ENCODE measurements at regions not wholly inside any gene's neighbourhood (a gene's known extent, or its start where the extent isn't known, plus 50 kb on each side); places are given as distances from the start of the nearest gene placed in this dataset.

- Histone ChIP-seq H3K27ac (no peak overlapping the region), H3K4me1 (ENCODE audit: insufficient read depth) (peaks cover 8% of the 10 kb centered on the region), H3K36me3 (no peaks in the 10 kb centered on the region), H3K27me3 (no peaks in the 10 kb centered on the region), H3K9me3 (no peaks in the 10 kb centered on the region), H3K4me3 (no peak overlapping the region)
- peak in 1 of 5 donors; percentile 49 for DNase-seq
- intact Hi-C loops (cut with DNase I) = no loop called here
- TF ChIP-seq, protein P1, sequence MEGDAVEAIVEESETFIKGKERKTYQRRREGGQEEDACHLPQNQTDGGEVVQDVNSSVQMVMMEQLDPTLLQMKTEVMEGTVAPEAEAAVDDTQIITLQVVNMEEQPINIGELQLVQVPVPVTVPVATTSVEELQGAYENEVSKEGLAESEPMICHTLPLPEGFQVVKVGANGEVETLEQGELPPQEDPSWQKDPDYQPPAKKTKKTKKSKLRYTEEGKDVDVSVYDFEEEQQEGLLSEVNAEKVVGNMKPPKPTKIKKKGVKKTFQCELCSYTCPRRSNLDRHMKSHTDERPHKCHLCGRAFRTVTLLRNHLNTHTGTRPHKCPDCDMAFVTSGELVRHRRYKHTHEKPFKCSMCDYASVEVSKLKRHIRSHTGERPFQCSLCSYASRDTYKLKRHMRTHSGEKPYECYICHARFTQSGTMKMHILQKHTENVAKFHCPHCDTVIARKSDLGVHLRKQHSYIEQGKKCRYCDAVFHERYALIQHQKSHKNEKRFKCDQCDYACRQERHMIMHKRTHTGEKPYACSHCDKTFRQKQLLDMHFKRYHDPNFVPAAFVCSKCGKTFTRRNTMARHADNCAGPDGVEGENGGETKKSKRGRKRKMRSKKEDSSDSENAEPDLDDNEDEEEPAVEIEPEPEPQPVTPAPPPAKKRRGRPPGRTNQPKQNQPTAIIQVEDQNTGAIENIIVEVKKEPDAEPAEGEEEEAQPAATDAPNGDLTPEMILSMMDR (IDR thresholded peaks at IDR 0.05) = no peak
- no peak for TF ChIP-seq POLR2A (IDR thresholded peaks at IDR 0.05)
- TF ChIP-seq EP300 (IDR thresholded peaks at IDR 0.05) = no peak
- 60 to 62% (median 60%) methylated on average over 9 of the region's 9 CpGs for WGBS, 3 donors
Measured at GRCh38 chr10:78203915-78204818, 170.5 kb downstream of the RPS24 start.

GRCh38 chr10:78205457-78206016 is 171.9 kb downstream of the RPS24 start:
- intact Hi-C loops (cut with DNase I) = no loop called here
- Histone ChIP-seq H3K27ac (no peak overlapping the region), H3K9me3 (no peaks in the 10 kb centered on the region), H3K4me1 (ENCODE audit: insufficient read depth) (peaks cover 8% of the 10 kb centered on the region), H3K27me3 (no peaks in the 10 kb centered on the region), H3K36me3 (no peaks in the 10 kb centered on the region), H3K4me3 (no peak overlapping the region)
- TF ChIP-seq, protein P1 (IDR thresholded peaks at IDR 0.05) = no peak
- no peak for TF ChIP-seq EP300 (IDR thresholded peaks at IDR 0.05)
- no peak for TF ChIP-seq POLR2A (IDR thresholded peaks at IDR 0.05)
- WGBS, 3 donors = 82 to 97% (median 91%) methylated on average over 5 of the region's 5 CpGs
- DNase-seq = no peak

DNA sequence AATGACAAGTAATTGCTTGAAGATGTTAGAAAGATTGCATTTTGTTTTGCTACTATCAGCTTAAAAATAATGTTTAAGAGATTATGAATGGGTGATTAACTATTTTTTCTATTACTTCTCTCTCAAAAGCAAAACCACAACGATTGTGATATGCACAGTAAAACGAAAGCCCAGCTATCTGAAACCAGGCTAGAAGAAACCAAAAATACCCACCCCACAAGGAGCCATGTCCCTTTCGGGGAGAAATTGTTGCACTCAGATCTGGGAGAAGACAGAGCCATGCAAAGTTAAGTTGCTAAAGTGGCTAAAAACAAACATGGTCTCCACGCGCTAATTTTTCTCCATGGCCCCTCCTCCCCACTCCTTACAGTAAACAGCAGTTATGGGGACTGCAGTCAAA is 173.6 kb downstream of the RPS24 start:
- TF ChIP-seq EP300 (IDR thresholded peaks at IDR 0.05) (no peak), POLR2A (IDR thresholded peaks at IDR 0.05) (no peak)
- TF ChIP-seq, protein P1 (IDR thresholded peaks at IDR 0.05) = no peak
- Histone ChIP-seq H3K4me1 (ENCODE audit: insufficient read depth) (peaks cover 9% of the 10 kb centered on the region), H3K4me3 (no peak overlapping the region), H3K27ac (no peak overlapping the region), H3K36me3 (no peaks in the 10 kb centered on the region), H3K27me3 (no peaks in the 10 kb centered on the region), H3K9me3 (no peaks in the 10 kb centered on the region)
- intact Hi-C loops (cut with DNase I) = no loop called here
- DNase-seq = no peak
- WGBS, 3 donors = 12 to 25% (median 21%) methylated on average over 5 of the region's 5 CpGs

DNA sequence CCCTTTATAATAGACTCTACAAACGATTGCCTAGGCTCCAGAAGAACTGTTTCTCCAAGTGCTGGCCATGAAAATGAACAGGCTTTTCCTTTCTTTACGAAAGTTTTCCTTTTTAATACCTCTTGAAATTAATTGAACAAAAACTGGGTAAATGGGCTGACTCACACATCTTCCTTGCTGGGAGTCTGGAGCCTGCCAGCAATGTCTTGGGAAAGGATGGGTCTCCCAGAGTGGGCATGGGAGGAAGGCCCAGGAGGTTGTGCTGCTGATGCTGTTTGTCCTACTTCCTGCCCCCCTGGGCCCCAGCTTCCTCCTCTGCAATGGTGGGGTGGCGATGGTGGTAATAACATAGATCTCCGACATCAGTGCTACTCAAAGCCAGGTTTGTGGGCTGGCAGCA is 174.1 kb downstream of the RPS24 start:
- DNase-seq = no peak
- WGBS, 3 donors = 74 to 77% (median 75%) methylated on average over 4 of the region's 4 CpGs
- Histone ChIP-seq H3K4me3 (no peak overlapping the region), H3K4me1 (ENCODE audit: insufficient read depth) (peaks cover 12% of the 10 kb centered on the region), H3K27me3 (no peaks in the 10 kb centered on the region), H3K27ac (no peak overlapping the region), H3K36me3 (no peaks in the 10 kb centered on the region), H3K9me3 (no peaks in the 10 kb centered on the region)
- TF ChIP-seq POLR2A (IDR thresholded peaks at IDR 0.05) (no peak), EP300 (IDR thresholded peaks at IDR 0.05) (no peak)
- TF ChIP-seq, protein P1 (IDR thresholded peaks at IDR 0.05) = no peak
- intact Hi-C loops (cut with DNase I) = no loop called here
